GM12892 (cell line): ENCODE measurements at regions not wholly inside any gene's neighbourhood (a gene's known extent, or its start where the extent isn't known, plus 50 kb on each side); places are given as distances from the start of the nearest gene placed in this dataset.
A peak's percentile ranks its signal among the peaks of the same experiment; 100 is the strongest.

ENCODE experiments used
- DNase-seq: peaks from one replicate; pipeline ENCODE4 v3.0.0; 2011; ENCODE audit not compliant: insufficient read length
- FAIRE-seq: peaks from 2 replicates; lab custom pipeline; 2011; peaks lifted over from hg19 to GRCh38; lab: Jason Lieb, UNC
- POLR2A ChIP-seq: IDR thresholded peaks from 2 replicates; pipeline ENCODE4 v1.6.1; 2011; ENCODE audit warnings: low read depth, low read length, control low read depth
- POLR2AphosphoS5 ChIP-seq: IDR thresholded peaks from 2 replicates; pipeline ENCODE4 v1.6.1; 2011; ENCODE audit warnings: low read depth, low read length, control low read depth
- TAF1 ChIP-seq: IDR thresholded peaks from 2 replicates; pipeline ENCODE4 v1.6.1; 2011; ENCODE audit warnings: low read depth, mild to moderate bottlenecking, control low read depth, low read length, borderline replicate concordance

GRCh38 chr6:21953831-21954801 lies 342.7 kb downstream of the PRL start:
- DNase-seq, result no peak
- TF ChIP-seq POLR2AphosphoS5, result no peak
- TF ChIP-seq POLR2A, result no peak
- no peak for TF ChIP-seq TAF1
- no peak for FAIRE-seq

GRCh38 chr6:21955053-21955595 lies 341.7 kb downstream of the PRL start:
- no peak for TF ChIP-seq POLR2AphosphoS5
- no peak for TF ChIP-seq TAF1
- no peak for TF ChIP-seq POLR2A
- FAIRE-seq, result no peak
- DNase-seq, result no peak

GRCh38 chr6:21955951-21956350 lies 340.9 kb downstream of the PRL start:
- no peak for FAIRE-seq
- no peak for TF ChIP-seq POLR2A
- TF ChIP-seq POLR2AphosphoS5, result no peak
- no peak for TF ChIP-seq TAF1
- no peak for DNase-seq

GRCh38 chr6:21958428-21958827 lies 338.4 kb downstream of the PRL start:
- no peak for TF ChIP-seq POLR2AphosphoS5
- no peak for TF ChIP-seq POLR2A
- TF ChIP-seq TAF1, result no peak
- DNase-seq (no peak), FAIRE-seq (no peak)

GRCh38 chr6:21961226-21961625 lies 335.6 kb downstream of the PRL start:
- DNase-seq, result no peak
- no peak for FAIRE-seq
- TF ChIP-seq POLR2A (no peak), TAF1 (no peak), POLR2AphosphoS5 (no peak)

- DNase-seq (no peak), FAIRE-seq (peak; percentile 21)
- TF ChIP-seq POLR2AphosphoS5, result no peak
Observed at GRCh38 chr6:21965016-21965415, 331.8 kb downstream of the PRL start.

- DNase-seq (no peak), FAIRE-seq (no peak)
- no peak for TF ChIP-seq POLR2AphosphoS5
- TF ChIP-seq POLR2A, result no peak
- TF ChIP-seq TAF1, result no peak
Observed at GRCh38 chr6:21965953-21966539, 330.8 kb downstream of the PRL start.

- no peak for FAIRE-seq
- TF ChIP-seq POLR2A, result no peak
Observed at GRCh38 chr6:21967056-21967974, 329.5 kb downstream of the PRL start.

GRCh38 chr6:21968411-21968810 lies 328.4 kb downstream of the PRL start:
- no peak for TF ChIP-seq TAF1
- DNase-seq, result no peak
- no peak for FAIRE-seq

More at GRCh38 chr6:21967056-21967974, 329.5 kb downstream of the PRL start:
- no peak for DNase-seq

GRCh38 chr6:21969192-21969591 lies 327.6 kb downstream of the PRL start:
- DNase-seq, result no peak
- FAIRE-seq, result no peak
- TF ChIP-seq POLR2A (no peak), TAF1 (no peak), POLR2AphosphoS5 (no peak)

- DNase-seq (no peak), FAIRE-seq (no peak)
- no peak for TF ChIP-seq POLR2A
- no peak for TF ChIP-seq TAF1
- TF ChIP-seq POLR2AphosphoS5, result no peak
Observed at GRCh38 chr6:21970569-21971300, 326.1 kb downstream of the PRL start.
